Activated T-cell treated with anti-CD3 and anti-CD28 coated beads for 4 hours (primary cell): ENCODE measurements at regions not wholly inside any gene's neighbourhood (a gene's known extent, or its start where the extent isn't known, plus 50 kb on each side); places are given as distances from the start of the nearest gene placed in this dataset.
"Not testable (repeated sequence)": the region's sequence is repeated elsewhere in the genome, so short reads cannot be mapped to it uniquely, and the experiment has no call there.

Experiments
- DNase-seq: peaks from one replicate; pipeline ENCODE4 v3.0.0-alpha.2; 2020

DNA sequence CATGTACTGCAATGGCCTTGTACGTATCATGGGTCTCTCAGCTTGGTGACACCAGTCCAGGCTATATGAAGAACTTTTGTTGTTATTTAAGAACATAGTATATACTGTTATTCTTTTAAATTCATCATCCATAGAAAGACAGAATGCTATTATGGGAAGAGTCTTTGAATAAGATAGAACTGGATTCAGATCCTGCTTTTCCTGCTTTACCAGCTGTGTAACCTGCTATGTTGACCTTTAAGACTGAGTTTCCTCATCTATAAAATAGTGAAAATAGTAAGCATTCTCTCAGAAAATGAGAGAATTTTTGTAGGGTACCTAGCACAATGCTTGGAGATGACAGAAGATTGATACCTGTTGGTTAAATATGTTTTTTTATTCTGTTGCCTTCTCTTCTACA is 204.1 kb upstream of the TBL1XR1 start:
- no peak for DNase-seq

DNA sequence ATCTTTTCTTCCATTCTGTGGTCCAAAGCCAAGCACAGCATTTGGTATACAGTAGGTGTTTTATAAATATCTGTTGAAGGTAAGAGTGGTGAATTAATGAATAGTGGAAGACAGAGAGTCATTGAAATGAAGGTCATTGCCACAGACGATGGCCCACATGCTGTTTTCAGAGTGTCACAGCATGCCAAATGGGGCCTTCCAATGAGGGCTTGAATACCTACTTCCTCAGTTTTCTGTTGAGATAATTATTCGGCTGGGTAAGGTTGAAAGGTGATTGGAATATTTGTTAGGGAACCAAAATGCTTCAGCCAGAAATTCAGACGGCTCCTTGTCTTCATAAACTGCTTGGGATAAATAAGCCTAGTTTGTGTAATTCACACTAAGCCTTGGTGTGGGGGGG is 205.3 kb upstream of the TBL1XR1 start:
- DNase-seq = no peak

DNA sequence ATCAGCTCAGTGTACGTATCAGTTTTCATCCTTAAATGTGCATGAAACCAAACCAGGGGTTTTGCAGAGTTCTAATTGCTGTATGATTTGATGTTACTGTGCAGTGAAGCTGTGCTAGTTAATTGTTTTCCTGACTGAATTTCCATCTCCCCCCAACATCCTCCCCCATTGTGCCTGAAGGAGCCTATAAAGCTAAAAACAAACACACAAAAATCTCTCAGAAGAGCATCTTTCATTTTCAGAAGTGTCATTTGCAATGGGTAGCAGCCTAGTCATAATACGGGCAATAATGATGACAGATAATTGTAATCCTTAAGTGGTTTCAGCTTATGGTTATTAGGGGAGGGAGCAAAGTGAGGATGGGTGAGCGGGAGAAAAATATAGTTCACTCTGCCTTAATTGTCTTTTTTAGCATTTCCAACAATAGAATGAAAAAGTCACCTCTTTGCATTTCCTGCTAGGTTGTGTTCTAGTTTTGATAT is 207.9 kb upstream of the TBL1XR1 start:
- no peak for DNase-seq

DNA sequence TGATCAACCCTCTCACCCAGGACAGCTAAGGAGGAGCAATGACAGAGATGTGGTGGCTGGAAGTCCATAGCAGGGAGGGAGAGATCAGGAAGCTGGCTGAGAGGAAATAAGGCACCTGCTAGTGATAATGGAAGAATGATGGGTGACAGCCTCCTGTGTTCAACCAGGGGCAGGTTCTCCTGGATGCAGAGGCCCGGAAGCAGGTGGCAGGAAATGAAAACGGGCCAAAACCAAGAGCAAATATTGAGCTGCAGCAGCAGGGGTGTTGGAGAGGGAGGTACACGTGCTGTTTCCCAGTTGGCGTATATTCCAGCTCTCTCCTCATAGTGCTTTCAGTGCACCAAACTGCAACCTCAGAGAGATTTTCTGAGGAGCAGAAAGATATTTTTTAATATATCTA is 213.4 kb upstream of the TBL1XR1 start:
- no peak for DNase-seq

DNA sequence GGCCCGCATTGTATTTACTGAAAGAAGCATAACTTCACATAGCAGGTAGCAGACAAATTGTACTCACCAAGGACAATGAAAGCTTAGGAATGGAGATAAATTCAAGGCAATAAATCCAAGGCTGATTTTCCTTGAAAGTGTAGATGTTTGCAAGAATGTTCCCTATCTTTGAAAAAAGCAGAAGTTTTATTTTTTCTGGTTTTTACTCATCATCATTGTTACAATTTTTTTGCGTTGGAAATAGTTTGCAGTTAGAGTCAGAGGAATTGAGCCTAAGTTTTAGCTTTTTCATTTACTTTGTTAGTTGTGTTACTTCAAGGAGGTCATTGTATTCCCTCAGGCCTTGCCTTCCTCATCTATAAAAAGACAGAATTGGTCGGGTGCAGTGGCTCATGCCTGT is 213.9 kb upstream of the TBL1XR1 start:
- no peak for DNase-seq

DNA sequence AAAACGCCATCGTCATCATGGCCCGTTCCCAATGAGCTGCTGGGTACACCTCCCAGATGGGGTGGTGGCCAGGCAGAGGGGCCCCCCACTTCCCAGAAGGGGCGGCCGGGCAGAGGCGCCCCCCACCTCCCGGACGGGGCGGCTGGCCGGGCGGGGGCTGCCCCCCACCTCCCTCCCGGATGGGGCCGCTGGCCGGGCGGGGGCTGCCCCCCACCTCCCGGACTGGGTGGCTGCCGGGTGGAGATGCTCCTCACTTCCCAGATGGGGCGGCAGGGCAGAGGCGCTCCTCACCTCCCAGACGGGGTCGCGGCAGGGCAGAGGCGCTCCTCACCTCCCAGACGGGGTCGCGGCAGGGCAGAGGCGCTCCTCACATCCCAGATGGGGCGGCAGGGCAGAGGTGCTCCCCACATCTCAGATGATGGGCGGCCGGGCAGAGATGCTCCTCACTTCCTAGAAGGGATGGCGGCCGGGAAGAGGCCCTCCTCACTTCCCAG is 215.4 kb upstream of the TBL1XR1 start:
- not testable (repeated sequence) for DNase-seq

DNA sequence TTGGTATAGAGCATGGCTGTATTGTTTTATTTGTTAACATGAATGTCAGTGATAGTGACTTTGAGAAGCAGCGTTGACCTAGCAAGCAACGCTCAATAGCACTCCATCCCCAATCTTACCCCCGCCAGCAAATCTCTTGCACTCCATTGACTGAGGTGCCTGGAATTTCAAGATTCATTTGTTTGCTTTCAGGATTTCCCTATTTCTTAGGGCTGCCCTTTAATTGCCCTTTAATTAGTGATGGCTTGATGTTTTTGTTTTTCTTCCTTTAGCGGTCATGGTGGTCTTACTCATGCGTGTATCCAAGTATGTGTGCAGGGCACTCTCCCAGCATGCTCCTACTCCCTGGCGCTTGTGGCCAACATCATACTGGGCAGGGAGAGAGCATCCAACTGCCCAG is 216.8 kb upstream of the TBL1XR1 start:
- DNase-seq = no peak

DNA sequence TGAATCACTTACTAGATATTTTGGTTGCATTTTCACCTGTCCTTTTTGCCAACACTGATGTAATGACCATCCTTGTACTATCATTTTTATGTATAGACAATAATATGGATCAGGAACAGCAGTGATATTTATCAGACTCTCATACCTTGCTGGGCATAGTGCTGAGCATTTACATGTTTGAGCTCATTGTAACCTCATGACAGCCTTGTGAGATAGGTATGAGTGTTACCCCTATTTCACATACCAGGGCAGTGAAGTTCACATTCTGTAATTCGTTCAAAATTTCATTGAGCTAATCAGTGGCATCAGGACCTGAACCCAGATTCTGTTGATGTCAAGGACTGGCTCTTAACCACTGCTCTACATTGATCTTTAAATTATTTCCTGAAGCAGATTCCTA is 221.5 kb upstream of the TBL1XR1 start:
- DNase-seq = no peak

DNA sequence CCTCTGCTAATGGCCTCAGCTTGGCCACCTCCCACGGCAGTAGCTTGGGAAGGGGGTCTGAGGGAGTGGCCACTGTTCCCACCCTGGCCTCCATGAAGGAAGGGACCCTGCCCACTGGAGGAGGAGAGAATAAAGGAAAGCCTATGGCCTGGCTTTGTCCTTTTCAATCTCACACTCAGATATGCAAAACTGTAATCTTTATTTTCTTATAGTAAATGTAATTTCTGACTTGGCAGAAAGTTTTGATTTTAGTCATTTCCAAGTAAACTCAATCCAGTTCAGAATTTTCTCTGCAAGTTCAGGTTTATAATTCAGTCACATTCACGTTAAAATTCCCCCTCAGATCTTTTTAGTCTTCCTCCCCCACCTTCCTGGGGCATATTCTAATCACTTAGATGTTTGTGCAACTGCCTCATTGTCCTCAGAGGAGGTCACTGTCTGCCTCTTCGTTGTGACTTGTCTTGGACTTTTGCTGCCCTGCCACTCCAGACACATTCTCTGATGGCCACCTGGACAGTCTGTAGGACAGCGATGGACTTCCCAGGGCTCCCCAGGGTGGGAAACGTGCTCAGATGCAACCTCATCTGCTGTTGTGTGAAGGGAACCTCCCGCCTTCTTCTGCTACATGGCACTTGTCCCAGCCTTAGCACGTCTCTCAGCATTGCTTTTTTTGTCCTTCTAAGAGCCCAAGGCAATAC is 222.8 kb upstream of the TBL1XR1 start:
- DNase-seq = no peak

DNA sequence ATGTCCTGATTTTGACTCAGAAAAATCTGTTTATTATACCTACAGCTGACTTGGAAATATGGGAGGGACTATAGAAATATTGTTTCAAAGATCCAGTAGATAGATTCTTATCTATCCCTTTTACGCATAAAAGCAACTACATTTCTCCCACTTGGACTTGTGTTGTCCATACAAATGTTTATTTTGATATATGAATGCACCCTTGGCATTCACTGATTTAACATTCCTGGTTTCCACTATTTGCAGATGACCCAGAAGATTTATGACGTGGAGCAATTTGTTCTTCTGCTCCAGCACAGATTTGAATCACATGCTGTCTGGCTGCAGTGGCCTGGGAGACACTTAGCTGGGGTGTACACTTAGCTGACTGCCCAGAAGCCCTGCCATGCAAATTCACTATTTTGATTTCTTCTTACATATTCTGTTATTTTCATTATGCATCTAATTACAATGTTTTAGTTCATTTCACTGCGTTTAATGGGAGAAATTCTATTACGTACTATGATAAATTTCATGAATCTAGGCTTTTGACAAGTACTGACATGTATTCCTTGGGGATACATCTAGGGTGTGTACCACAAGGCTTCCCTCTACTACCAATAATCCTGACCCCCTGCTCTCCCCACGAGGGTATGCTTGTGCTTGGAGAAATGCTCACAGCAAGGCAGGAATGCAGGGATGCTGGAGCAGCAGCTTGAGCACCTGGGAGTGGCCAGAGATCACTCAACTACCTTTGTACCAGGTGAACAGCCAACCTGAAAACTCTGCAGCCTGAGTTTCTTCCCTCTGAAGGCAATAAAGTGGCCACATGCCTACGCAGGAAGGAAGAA is 223.6 kb upstream of the TBL1XR1 start:
- no peak for DNase-seq

DNA sequence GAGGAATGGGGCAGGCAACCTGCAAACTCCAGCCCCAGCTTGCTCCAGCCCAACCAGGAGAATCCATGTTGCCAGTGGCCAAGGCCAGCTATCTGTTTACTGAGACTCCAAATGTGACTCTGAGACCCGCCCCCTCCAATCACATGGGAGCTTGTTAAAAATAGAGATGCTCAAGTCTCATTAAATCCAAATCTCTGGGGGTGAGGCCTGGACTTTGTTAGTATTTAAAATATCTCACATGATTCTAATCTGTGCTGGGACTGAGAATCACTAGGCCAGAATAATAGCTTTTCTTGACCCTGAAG is 224.2 kb upstream of the TBL1XR1 start:
- DNase-seq = no peak

DNA sequence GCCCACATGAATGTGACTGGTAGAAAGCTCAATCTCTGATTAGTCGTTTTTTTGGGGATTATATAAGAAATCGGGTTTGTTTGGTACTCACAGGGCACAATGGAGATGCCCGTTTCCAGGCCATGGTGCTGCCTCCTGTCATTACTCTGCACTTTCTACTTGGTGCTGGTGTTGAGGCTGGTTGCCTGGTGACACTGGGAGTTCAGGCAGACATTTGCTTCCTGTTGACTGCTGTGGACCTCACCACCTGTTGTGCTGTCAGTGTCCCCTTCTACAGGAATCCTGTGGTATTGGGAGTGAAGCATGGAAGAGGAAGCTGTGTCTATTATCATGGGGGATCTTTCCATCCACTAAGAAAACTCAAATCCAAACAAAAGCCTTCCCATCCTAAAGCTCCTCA is 227.2 kb upstream of the TBL1XR1 start:
- no peak for DNase-seq

DNA sequence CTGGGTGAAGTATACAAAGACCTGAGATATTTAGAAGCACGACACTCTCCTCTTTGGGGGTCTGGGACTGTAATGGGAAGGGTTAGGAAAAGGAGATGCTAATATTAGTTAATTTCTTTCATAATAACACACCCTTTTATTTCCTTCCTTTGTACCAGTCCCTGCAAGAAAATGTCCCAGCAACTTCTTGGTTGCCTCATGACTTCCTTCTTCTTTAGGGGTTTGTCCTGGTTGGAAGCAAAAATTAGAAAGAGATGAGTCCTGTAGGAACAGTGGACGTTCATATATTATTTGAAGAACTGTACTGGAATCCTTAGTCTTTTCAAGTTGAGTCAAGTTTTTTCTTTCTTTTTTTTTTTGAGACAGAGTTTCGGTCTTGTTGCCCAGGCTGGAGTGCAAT is 227.8 kb upstream of the TBL1XR1 start:
- DNase-seq = no peak

DNA sequence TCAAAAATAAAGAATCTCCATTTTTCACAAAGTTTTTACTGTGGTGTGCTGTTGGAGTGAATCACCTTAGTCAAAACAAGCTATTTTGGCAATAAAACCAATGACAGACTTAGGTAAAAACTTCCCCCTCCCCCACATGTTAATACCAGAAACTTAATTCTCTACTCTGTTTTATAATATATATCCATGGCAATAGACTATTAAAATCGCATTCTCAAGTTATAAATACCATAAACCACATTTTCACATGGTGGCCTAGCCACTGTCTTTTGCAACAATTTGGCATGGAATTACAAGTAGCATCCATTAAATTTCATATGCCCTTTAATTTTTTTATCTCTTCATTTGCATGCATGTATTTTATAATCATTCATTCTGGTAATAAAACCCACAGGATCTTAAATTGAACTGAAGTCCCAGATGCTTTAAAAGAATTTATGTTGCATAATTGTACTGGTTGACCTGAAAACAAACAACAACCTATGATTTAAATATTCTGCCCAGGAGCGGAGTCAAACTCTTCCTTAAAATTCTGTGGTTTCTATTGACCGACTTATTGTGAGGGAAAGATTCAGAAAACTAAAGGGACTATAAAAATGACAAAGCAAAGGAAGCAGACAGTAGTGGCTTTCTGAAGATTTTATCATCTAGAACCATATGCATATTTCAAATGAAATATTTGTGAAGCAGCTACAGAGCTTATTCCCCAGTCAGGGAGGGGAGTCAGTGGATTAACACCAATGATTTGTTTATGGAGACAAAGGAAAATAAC is 229.0 kb upstream of the TBL1XR1 start:
- DNase-seq = no peak

DNA sequence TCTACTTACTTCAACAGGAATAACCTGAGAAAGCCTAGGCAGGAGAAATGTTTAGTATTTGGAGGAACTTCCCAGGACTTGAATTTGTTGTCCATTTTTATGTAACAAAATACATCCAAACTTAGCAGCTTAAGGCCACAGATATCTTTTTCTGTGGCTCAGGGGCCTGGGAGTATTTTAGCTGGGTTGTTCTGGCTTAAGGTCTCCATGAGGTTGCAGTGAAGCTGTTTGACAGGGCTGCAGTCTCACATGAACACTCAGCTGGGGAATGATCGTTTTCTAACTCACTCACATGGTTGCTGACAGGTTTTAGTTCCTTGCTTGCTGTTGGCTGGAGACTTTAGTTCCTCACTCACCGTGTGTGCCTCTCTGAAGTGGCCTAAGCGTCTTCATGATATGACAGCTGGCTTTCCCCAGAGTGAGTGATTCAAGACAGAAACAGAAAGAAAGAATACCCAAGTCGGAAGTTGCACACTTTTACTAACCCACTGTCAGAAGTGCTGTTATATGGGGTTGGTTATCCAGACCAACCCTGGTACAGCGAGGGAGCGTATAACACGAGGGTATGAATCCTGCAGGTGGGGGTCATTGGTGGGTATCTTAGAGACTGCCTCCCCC is 229.7 kb upstream of the TBL1XR1 start:
- DNase-seq = no peak

DNA sequence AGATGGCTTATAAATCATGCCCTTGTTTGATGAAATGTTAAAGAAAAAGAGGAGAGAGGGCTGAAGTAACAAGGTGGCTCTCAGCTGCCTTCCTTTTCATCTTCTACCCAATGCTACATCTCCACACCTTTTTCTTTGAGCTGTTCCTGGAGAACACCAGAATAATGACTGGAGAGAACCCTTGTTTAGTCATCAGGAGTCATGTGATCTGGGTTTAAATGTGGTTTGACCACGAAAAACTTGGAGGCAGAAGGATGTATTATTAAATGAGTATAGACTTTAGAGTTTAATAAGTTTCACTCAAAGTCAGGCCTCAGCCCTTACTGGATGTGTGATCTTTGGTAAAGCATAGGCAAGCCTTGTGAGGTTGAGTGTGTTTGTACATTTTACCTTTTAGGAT is 230.3 kb upstream of the TBL1XR1 start:
- DNase-seq = no peak

DNA sequence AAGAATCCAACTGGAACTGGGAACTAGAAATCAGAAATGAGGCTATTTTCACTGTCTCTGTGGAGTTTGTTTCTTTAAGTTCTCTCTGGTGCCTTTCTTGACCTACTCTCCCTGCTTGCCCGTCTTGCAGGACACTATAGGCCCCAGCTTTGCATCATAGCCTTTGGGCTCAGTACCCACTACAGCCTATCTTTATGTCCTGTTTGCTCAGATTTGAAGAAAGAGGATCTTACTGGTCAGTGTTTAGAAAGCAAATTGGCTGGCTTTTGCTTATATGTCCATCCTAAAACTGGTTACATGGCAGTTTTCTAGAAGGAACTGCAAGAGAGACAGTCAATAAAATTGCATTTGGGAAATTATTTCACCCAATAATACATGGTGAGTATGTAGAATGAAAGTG is 231.8 kb upstream of the TBL1XR1 start:
- no peak for DNase-seq

DNA sequence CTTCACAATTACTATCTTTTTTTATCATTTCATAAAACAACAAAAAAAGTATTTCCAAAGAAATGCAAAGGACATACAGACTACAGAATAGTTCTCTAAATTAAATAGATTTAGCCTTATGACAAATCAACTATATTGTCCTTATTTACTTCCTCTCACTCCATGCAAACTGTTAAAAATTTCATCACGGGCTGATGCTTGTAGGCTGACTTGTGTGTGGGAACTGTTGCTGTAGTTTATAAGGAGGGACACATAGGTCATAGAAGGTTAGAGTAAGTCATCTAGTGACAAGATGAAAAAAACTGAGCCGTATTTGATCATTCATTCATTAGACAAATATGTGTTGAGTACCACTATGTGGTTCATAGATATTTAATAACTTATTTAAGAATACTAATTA is 232.5 kb upstream of the TBL1XR1 start:
- DNase-seq = no peak

DNA sequence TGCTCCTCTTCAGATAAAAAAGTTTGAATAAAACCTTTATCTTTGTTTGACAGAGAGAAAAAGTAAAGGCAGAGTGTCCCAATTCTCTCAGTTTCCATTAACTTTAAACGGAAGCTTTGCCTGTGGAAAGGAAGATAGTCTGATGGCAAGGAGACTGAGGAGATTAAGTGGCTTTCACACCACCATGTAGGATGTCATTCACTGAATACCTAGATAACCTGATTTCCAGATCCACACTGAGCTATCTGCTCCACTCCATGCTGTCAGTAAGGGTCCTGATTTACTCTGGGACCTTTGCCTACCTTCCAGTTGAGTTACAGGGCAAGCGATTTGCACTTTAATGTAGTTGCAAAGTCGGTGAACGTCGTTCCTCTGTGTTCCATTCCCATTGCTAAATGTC is 233.4 kb upstream of the TBL1XR1 start:
- DNase-seq = no peak

DNA sequence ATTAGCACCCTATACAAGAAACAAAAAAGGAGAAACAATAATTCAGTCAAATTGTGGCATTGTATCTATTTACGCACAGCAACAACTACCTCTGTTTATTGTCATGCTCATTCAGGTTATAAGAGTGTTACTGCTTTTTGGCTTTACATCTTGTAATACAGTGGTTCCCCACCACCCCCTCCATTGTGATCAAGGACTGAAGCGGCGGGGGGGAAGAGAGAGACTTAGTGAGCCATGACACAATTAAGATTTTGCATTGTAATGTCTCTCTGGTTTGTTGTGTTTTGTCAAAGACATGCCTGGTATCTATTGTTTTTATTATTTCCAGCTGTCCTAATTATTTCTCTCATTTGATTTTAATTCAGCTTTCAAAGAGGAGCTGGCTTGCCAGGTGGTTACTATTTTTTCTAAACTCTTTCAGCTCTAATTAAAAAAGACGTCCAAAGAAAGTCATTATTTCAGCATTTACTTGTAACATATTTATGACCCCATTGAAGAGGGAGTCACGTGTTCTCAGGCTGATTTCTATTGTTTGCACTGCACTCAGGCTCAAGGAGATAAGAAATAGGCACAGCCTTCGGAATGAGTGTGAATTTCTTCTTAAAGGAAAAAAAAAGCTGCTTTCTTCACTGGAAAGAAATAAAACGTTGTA is 234.4 kb upstream of the TBL1XR1 start:
- DNase-seq = no peak

DNA sequence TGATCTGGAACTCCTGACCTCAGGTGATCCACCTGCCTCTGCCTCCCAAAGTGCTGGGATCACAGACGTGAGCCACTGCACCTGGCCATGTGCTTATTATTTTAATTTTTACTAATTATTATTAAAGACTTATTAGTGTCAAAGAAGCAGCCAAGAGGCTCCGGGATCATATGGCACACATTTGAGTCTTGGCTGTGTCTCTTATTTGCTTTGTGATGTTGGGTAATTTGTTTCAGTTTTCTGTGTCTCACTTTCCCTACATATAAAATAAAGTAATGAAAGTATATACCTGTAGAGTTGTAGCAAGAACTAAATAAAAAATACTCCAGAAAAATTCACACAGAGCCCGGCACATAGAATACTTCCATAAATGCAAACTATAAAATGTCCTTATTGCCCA is 238.0 kb upstream of the TBL1XR1 start:
- DNase-seq = no peak

DNA sequence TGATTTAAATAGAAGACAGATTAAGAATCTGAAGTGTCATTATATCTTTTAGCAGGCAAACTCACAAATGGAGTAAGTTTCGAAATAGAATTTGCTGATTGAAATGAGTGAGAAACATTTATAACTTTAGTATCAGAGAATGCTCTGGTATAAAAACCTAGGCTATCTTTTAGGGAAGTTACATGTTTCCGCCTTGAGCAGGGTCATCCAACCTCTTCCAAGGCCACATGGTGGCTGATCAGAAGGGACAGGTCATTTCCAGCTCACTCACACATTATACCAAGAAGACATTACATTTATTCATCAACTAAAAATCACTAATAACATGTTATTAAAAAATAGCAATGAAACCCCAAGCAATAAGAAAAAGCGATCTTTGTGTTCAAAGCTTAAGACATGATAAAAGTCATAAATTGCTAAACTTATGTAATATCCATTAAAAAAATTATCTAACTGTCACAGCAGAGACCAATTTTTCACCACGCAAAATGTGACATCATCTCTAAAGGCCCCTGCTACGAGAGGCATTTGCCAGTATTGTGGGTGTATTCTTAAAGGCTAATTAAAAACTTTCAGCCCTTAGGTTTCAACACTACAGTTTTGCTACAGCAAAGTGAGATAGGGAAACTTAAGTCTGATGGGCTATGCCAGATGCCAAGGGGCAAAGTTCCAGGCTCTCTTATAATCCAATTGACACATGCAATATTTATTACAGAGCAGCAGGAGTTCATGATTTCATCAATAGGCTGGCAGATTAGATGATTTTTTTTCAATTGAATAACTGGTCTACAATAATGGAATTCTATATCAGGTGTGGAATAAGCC is 240.4 kb upstream of the TBL1XR1 start:
- no peak for DNase-seq
